CD4-positive, alpha-beta T cell (primary cell): ENCODE measurements at regions not wholly inside any gene's neighbourhood (a gene's known extent, or its start where the extent isn't known, plus 50 kb on each side); places are given as distances from the start of the nearest gene placed in this dataset.

Experiments
- ATAC-seq: fragments of 200-7000 bp; cut with Tn5 transposase; one replicate; pipeline ENCODE4 v1.10.0; 2022; ENCODE audit warnings: mild to moderate bottlenecking; ENCODE audit not compliant: poor library complexity
- CTCF ChIA-PET: fragments of 350-600 bp; sonication (Branson Sonifier 250); formaldehyde crosslinking; loops from one replicate; lab custom pipeline; 2021; ENCODE audit warnings: antibody characterized with exemption, inconsistent platforms; lab: Charles Lee
- POLR2A ChIA-PET: fragments of 350-600 bp; sonication (Branson Sonifier 250); formaldehyde crosslinking; loops from one replicate; lab custom pipeline; 2021; ENCODE audit warnings: antibody characterized with exemption, inconsistent platforms; lab: Charles Lee
- DNase-seq, 14 experiments: peaks; one replicate each; pipeline ENCODE4 v3.0.0-alpha.2; 2013 to 2020; ENCODE audit warnings: mixed read lengths in 2 of 14
- H3K27ac ChIP-seq, 2 donors: one replicate each; pipeline versions ENCODE4 v1.5.1 to v1.7.0; 2013; ENCODE audit warnings: low read length in 2 of 2, low read depth in 1 of 2, mild to moderate bottlenecking in 1 of 2
- H3K27me3 ChIP-seq, 2 experiments: 1 replicate in 1 of 2; 2 replicates in 1 of 2; pipeline versions ENCODE4 v1.6.1 to v1.7.0; 2013; ENCODE audit warnings: low read length in 2 of 2, control low read depth in 1 of 2, mild to moderate bottlenecking in 1 of 2, moderate library complexity in 1 of 2; ENCODE audit not compliant: insufficient read depth in 2 of 2, control insufficient read depth in 1 of 2
- H3K36me3 ChIP-seq: one replicate; pipeline ENCODE4 v1.6.1; 2013; ENCODE audit warnings: low read length, control low read depth; ENCODE audit not compliant: insufficient read depth
- H3K4me1 ChIP-seq: one replicate; pipeline ENCODE4 v1.6.1; 2013; ENCODE audit warnings: low read length, control low read depth; ENCODE audit not compliant: insufficient read depth
- H3K4me3 ChIP-seq: one replicate; pipeline ENCODE4 v1.5.1; 2013; ENCODE audit warnings: mild to moderate bottlenecking, low read length, moderate library complexity
- H3K9me3 ChIP-seq, 2 experiments: 1 replicate in 1 of 2; 2 replicates in 1 of 2; pipeline versions ENCODE4 v1.6.1 to v1.7.0; 2013; ENCODE audit warnings: low read length in 2 of 2, mild to moderate bottlenecking in 2 of 2, control low read depth in 1 of 2, moderate library complexity in 1 of 2; ENCODE audit not compliant: control insufficient read depth in 1 of 2, insufficient read depth in 1 of 2
- H3K27ac Mint-ChIP-seq: one replicate; pipeline ENCODE4 v1.8.0; 2020; ENCODE audit warnings: mixed read lengths
- H3K27me3 Mint-ChIP-seq: one replicate; pipeline ENCODE4 v1.8.0; 2021; ENCODE audit warnings: mixed read lengths
- H3K36me3 Mint-ChIP-seq: one replicate; pipeline ENCODE4 v1.8.0; 2021; ENCODE audit warnings: low read depth, mixed read lengths
- H3K4me1 Mint-ChIP-seq: one replicate; pipeline ENCODE4 v1.8.0; 2021; ENCODE audit warnings: low read depth, mixed read lengths
- H3K4me3 Mint-ChIP-seq: one replicate; pipeline ENCODE4 v1.8.0; 2020; ENCODE audit warnings: mild to moderate bottlenecking, mixed read lengths
- H3K9me3 Mint-ChIP-seq: one replicate; pipeline ENCODE4 v1.8.0; 2020; ENCODE audit warnings: mixed read lengths
- intact Hi-C, 2 experiments: fragments of 100-400 bp; cut with DNase I in 1 of 2; cut with micrococcal nuclease in 1 of 2; formaldehyde crosslinking; loops; one replicate each; pipeline versions ENCODE4 v1.15.1 to v1.9.0; 2023 to 2025; cut with DNase I, micrococcal nuclease
- TF ChIP-seq, protein P1 (sequence below): fragments of 200-600 bp; IDR thresholded peaks from one replicate; pipeline ENCODE4 v1.8.0; 2022; ENCODE audit warnings: antibody characterized with exemption, mild to moderate bottlenecking

DNA sequence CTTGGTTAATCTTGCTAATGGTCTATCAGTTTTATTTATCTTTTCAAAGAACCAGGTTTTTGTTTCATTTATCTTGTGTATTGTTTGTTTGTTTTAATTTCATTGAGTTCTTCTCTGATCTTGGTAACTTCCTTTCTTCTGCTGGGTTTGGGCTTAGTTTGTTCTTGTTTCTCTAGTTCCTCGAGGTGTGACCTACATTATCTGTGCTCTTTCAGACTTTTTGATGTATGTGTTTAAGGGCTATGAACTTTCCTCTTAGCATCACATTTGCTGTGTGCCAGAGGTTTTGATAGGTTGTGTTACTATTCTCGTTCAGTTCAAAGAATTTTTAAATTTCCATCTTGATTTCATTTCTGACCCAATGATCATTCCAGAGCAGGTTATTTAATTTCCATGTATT, 365.4 kb upstream of the GATB start:
- H3K9me3 Mint-ChIP-seq, result peaks cover 22% of the 10 kb centered on the region
- intact Hi-C loops, result no loop called here
- H3K36me3 ChIP-seq, result no peaks in the 10 kb centered on the region
- H3K4me1 ChIP-seq, result no peaks in the 10 kb centered on the region
- H3K4me3 ChIP-seq, result no peak overlapping the region
- DNase-seq (peak in 1 of 14 experiments; percentile 38), ATAC-seq (peak; percentile 52)
- H3K27ac ChIP-seq, result no peak overlapping the region
- H3K9me3 ChIP-seq, result peaks cover 0 to 14% of the 10 kb centered on the region in 2 experiments
- H3K27me3 Mint-ChIP-seq, result no peaks in the 10 kb centered on the region
- peak overlapping the region; percentile 16 for H3K27ac Mint-ChIP-seq
- TF ChIP-seq, protein P1, sequence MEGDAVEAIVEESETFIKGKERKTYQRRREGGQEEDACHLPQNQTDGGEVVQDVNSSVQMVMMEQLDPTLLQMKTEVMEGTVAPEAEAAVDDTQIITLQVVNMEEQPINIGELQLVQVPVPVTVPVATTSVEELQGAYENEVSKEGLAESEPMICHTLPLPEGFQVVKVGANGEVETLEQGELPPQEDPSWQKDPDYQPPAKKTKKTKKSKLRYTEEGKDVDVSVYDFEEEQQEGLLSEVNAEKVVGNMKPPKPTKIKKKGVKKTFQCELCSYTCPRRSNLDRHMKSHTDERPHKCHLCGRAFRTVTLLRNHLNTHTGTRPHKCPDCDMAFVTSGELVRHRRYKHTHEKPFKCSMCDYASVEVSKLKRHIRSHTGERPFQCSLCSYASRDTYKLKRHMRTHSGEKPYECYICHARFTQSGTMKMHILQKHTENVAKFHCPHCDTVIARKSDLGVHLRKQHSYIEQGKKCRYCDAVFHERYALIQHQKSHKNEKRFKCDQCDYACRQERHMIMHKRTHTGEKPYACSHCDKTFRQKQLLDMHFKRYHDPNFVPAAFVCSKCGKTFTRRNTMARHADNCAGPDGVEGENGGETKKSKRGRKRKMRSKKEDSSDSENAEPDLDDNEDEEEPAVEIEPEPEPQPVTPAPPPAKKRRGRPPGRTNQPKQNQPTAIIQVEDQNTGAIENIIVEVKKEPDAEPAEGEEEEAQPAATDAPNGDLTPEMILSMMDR, result no peak
- no peaks in the 10 kb centered on the region for H3K27me3 ChIP-seq
- peaks cover 22% of the 10 kb centered on the region for H3K36me3 Mint-ChIP-seq
- H3K4me3 Mint-ChIP-seq, result no peak overlapping the region
- ChIA-PET POLR2A (interaction anchor here (1.0 kb wide), 1 partner anchor 26 kb away, joined by 3 read pairs; no protein-coding TSS in a partner anchor), CTCF (no interaction called here)
- peaks cover 46% of the 10 kb centered on the region for H3K4me1 Mint-ChIP-seq

DNA sequence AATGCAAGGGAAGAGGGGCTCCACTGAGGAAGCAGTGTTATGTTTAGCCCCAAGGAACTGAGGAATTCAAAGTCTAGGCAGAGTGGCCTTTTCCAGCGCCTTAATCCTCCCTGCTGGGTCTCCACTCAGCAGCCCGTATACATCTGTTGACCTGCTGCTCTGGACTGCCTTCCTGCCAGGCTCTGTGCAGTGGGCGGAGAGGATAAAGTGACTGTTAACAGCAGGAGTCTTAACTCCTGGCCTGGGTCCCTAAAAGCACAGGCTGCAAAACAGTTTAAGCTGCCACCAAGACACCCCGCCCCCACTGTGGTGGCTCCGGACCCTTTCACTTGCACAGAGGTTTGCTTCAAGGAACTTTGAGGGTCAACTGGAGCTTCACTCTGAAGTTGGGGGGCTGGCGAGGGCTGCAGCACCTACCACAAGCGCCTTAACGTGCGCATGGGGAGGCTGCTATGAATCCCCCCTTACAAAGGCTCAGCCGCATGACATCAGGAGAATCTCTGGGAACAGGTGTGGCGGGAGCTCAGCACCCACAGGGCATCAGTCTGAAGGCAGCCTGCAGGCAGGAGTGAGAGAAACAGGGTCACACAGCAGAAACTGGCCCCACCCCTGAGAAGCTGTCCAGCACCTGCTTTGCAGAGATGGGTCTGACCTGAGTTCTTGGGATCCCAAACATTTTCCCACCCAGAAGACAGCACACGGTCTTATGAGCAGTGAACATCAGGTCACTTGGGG, 358.2 kb upstream of the GATB start:
- POLR2A ChIA-PET, result interaction anchor here (1.5 kb wide), 1 partner anchor 18 kb away, joined by 4 read pairs; no protein-coding TSS in a partner anchor
- intact Hi-C loops, result loop anchor here in 1 of 2 experiments (5.0 kb wide), 1 partner anchor 52 kb away; no protein-coding TSS in a partner anchor

DNA sequence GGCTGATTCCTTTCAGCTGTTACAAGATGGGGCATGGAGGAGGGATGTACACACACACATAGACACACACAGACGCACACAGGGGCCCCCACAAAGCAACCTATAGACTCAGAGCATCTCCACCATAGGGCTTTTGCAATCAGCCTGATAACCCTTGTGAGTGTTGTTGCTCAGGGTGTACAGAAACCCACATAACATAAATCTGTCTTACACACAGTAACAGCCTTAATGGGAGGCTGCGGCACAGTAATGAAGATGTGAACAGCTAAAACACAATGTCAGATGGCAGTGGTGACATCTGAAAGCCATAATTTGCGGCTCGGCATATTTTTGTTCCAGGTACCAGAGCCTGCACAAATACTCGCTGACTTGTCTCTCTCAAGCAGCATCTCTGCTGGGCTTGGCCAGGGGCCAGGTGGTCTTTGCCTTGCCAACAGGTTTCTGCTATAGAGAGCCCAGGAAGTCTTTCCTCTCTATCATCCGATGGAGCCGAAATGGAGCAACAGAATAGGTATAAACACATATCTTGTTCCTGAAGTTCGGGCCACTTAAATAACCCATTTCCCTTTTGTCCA, 357.2 kb upstream of the GATB start:
- Histone ChIP-seq H3K4me3 (no peak overlapping the region), H3K27ac (no peak overlapping the region), H3K4me1 (peaks cover 43% of the 10 kb centered on the region), H3K27me3 (no peaks in the 10 kb centered on the region), H3K36me3 (no peaks in the 10 kb centered on the region), H3K9me3 (peaks cover 0 to 7% of the 10 kb centered on the region in 2 experiments)
- intact Hi-C loops, result loop anchor here in 1 of 2 experiments (5.0 kb wide), 1 partner anchor 51 kb away; no protein-coding TSS in a partner anchor
- H3K9me3 Mint-ChIP-seq, result peaks cover 3% of the 10 kb centered on the region
- no peak overlapping the region for H3K4me3 Mint-ChIP-seq
- POLR2A ChIA-PET, result interaction anchor here (1.5 kb wide), 1 partner anchor 17 kb away, joined by 4 read pairs; no protein-coding TSS in a partner anchor
- CTCF ChIA-PET, result no interaction called here
- no peak for ATAC-seq
- TF ChIP-seq, protein P1, result no peak
- no peaks in the 10 kb centered on the region for H3K27me3 Mint-ChIP-seq
- H3K27ac Mint-ChIP-seq, result peak overlapping the region; percentile 93
- DNase-seq, result no peak
- H3K4me1 Mint-ChIP-seq, result peaks cover 57% of the 10 kb centered on the region
- H3K36me3 Mint-ChIP-seq, result no peaks in the 10 kb centered on the region

More for the DNA sequence above, 358.2 kb upstream of the GATB start:
- no peaks in the 10 kb centered on the region for H3K36me3 Mint-ChIP-seq
- Histone ChIP-seq H3K27ac (no peak overlapping the region), H3K4me3 (no peak overlapping the region), H3K4me1 (peaks cover 36% of the 10 kb centered on the region), H3K27me3 (no peaks in the 10 kb centered on the region), H3K36me3 (no peaks in the 10 kb centered on the region), H3K9me3 (peaks cover 0 to 7% of the 10 kb centered on the region in 2 experiments)
- H3K4me1 Mint-ChIP-seq, result peaks cover 47% of the 10 kb centered on the region
- DNase-seq (no peak), ATAC-seq (no peak)
- H3K27me3 Mint-ChIP-seq, result no peaks in the 10 kb centered on the region
- CTCF ChIA-PET, result no interaction called here
- peak overlapping the region; percentile 93 for H3K27ac Mint-ChIP-seq
- H3K4me3 Mint-ChIP-seq, result no peak overlapping the region
- TF ChIP-seq, protein P1, result no peak
- peaks cover 4% of the 10 kb centered on the region for H3K9me3 Mint-ChIP-seq
